RWPE1 (cell line): ENCODE measurements at regions not wholly inside any gene's neighbourhood (a gene's known extent, or its start where the extent isn't known, plus 50 kb on each side); places are given as distances from the start of the nearest gene placed in this dataset.

ENCODE experiments used
- CTCF ChIA-PET: fragments of 350-600 bp; sonication (Branson Sonifier 250); formaldehyde crosslinking; extraction: SDS; loops from one replicate; lab custom pipeline; 2021; lab: Yijun Ruan, JAX
- POLR2A ChIA-PET: fragments of 400-600 bp; formaldehyde crosslinking; extraction: SDS; loops from one replicate; lab custom pipeline; 2020; ENCODE audit warnings: antibody characterized with exemption; ENCODE audit not compliant: low non-redundant PET; lab: Yijun Ruan, JAX
- DNase-seq: peaks from one replicate; pipeline ENCODE4 v3.0.0; 2012; ENCODE audit warnings: low spot score
- H3K27ac ChIP-seq: fragments of 450-650 bp; 2 replicates; pipeline ENCODE4 v1.5.1; 2017
- TF ChIP-seq, protein P1 (sequence below): fragments of 450-650 bp; conservative IDR thresholded peaks from 2 replicates; pipeline ENCODE4 v1.5.1; 2017; ENCODE audit warnings: low read depth, mild to moderate bottlenecking

DNA sequence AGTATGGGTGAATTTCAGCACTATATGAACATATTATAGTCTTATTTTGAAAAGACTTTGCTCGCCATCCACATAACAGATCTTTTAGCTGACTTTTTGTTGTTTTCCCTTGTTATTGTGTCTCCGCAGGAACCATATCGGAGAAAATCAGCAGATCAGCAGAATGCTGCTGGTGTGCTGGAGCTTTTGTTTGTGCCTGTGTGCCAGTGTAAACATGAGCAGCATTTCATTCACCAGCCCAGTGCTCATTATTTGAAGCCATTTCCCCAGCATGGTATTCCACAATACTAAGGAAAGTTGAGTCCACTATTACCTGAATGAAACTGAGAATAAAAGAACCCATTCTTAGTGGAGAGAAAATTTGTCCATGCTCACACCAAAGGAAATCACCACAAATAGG is 261.8 kb upstream of the ARX start:
- H3K27ac ChIP-seq = no peak overlapping the region
- POLR2A ChIA-PET = no interaction called here
- TF ChIP-seq, protein P1, sequence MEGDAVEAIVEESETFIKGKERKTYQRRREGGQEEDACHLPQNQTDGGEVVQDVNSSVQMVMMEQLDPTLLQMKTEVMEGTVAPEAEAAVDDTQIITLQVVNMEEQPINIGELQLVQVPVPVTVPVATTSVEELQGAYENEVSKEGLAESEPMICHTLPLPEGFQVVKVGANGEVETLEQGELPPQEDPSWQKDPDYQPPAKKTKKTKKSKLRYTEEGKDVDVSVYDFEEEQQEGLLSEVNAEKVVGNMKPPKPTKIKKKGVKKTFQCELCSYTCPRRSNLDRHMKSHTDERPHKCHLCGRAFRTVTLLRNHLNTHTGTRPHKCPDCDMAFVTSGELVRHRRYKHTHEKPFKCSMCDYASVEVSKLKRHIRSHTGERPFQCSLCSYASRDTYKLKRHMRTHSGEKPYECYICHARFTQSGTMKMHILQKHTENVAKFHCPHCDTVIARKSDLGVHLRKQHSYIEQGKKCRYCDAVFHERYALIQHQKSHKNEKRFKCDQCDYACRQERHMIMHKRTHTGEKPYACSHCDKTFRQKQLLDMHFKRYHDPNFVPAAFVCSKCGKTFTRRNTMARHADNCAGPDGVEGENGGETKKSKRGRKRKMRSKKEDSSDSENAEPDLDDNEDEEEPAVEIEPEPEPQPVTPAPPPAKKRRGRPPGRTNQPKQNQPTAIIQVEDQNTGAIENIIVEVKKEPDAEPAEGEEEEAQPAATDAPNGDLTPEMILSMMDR = no peak
- CTCF ChIA-PET = no interaction called here
- no peak for DNase-seq

DNA sequence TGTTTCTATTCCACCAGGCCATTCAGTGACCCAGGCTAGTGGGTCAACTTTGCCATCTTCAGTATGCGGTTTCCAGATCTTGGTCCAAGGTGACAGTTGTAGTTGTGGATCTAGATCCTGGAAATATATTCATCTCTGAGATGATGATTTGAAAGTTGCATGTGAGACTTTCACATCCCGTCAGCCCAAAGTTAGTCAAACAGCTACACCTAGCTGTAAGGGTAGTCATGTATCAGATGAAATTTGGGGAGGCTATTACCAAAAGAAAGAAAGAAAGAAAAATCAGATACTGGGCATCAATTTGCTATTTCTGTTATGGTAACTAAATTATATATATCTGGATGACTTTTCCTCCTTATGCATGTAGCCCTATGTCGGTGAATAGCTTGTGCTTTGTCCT is 259.4 kb upstream of the ARX start:
- DNase-seq = no peak
- TF ChIP-seq, protein P1 = no peak
- POLR2A ChIA-PET = no interaction called here
- H3K27ac ChIP-seq = no peak overlapping the region
- CTCF ChIA-PET = interaction anchor here (0.5 to 0.6 kb wide), 2 partner anchors 251 to 375 kb away, joined by 3 read pairs; no protein-coding TSS in a partner anchor

DNA sequence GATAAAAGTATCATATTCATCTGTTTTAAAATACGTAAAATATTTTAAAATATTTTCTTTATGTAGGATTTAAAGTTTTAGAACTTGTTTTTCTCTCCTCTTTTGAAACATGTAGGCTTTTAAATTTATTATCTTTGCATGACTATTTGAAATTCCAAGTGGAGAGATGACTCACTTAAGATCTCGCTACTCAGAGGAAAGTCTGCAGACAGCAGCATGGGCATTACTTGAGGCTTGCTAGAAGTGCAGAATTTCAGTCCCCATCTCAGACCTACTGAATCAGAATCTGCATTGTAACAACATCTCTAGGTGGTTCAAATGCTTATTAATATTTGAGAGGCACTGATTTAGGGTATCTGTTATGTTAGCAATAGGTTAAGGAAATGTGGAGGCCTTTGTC is 225.7 kb upstream of the ARX start:
- ChIA-PET CTCF (no interaction called here), POLR2A (no interaction called here)
- TF ChIP-seq, protein P1 = no peak

DNA sequence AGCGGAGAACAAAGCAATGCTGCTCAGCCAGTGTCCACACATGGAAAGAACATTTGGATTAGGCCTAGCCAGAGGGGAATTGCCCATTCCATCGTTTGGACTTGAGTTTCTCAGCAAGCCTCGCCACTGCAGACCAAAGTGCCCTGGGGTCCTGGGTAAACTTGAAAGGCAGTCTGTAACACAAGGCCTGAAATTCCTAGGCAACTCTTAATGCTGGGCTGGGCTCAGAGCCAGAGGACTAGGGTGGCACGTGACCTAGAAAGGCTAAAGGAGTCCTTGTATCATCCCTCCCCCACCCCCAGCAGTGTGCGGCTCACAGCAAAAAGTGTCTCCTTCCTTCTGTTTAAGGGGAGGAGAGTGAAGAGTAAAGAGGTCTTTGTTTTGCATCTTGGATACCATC is 210.4 kb upstream of the ARX start:
- TF ChIP-seq, protein P1 = no peak
- ChIA-PET CTCF (no interaction called here), POLR2A (no interaction called here)
- H3K27ac ChIP-seq = no peak overlapping the region
- no peak for DNase-seq

More for the DNA sequence above, 225.7 kb upstream of the ARX start:
- H3K27ac ChIP-seq = no peak overlapping the region
- DNase-seq = no peak

DNA sequence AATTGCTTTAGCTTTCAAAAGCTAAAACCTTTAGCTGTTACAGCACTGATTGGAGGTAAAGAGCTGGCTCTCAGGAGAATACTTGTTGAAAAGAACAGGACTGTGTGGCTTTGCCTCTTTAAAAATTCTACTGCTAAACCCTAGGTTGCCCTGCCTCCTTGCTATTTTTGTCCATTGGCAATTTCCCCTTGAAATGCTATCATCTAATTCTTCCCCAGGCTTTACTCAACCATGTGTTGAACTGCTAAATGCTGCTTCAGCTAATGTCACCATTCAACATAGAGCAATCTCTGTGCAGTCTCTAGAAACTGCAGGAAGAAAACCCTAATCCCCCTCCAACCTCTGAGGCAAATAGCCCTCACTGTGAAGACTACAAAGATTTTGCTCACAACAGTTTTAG is 203.7 kb upstream of the ARX start:
- no peak overlapping the region for H3K27ac ChIP-seq
- TF ChIP-seq, protein P1 = no peak
- no peak for DNase-seq
- CTCF ChIA-PET = no interaction called here
- POLR2A ChIA-PET = no interaction called here

DNA sequence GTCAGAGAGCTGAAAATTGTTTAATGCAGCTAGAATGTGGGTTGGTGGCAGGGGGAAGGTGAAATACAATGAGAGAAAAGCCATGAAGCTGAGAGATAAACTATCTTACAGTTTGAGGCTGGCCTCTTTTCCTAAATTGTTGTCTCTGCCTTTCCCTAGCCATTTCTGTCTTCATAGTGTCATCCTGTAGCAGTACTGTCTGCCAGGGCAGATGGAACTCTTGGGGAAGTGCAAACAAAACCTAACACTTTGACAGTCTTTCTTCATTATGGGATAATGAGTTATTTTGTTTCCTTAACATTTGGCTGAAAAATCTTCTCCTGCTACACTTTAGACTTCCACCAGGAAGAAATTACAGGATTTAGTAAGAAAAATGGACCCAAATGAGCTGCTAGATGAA is 197.8 kb upstream of the ARX start:
- H3K27ac ChIP-seq = no peak overlapping the region
- no peak for DNase-seq
- ChIA-PET CTCF (no interaction called here), POLR2A (no interaction called here)
- TF ChIP-seq, protein P1 = no peak
